ENCODE measurements at regions not wholly inside any gene's neighbourhood (a gene's known extent, or its start where the extent isn't known, plus 50 kb on each side); places are given as distances from the start of the nearest gene placed in this dataset.

DNA sequence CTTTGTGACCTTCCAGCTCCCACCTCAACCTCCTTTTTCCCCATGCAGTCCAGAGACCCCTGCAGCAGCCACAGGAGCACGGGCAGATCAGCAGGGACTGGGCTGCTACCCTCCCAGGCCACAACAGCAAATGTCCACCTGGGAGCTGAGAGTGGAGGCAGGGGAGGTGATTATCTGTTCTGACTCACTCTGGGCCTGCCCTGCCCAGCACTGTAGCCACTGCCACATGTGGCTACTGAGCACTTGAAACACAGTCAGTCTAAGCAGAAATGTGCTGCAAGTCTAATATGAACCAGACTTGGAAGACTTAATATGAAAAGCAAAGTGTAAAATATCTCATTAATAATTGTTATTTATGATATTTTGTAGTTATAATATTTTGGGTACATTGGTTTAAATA is 148.9 kb upstream of the VANGL1 start:
- TF ChIP-seq, protein P1, sequence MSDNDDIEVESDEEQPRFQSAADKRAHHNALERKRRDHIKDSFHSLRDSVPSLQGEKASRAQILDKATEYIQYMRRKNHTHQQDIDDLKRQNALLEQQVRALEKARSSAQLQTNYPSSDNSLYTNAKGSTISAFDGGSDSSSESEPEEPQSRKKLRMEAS (IDR thresholded peaks at IDR 0.05) = no peak
- TF ChIP-seq EGR1 (IDR thresholded peaks at IDR 0.05) = no peak
- no peak for TF ChIP-seq NFIC (IDR thresholded peaks at IDR 0.05)

DNA sequence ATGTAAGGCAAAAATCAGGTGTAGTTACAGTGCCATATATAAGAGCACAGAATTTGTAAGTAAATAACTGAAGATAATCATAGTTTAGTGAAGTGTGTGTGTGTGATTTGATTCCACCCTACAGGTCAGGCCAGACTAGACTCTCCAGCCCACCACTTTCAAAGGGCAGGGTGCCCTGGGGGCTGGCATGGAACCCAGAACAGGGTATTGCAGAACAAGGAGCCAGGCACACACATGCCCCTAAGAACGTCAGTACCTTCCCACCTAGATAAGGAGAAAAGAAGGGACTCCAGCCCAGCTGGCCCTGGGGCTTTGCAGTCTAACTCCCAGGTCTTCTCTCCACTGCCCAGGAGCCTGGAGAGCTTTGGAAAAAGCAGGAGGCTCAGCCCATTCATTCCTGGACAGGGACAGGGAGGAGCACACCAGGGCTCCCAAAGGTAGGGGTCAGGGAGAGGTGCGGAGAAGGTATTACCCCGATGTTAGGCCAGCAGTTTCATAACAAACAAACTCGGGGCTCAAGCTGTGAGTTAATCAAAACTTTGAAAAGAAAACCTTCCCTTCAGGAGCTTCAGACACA is 149.7 kb upstream of the VANGL1 start:
- TF ChIP-seq TEAD4 (IDR thresholded peaks at IDR 0.05) = no peak
- no peak for TF ChIP-seq TCF12 (IDR thresholded peaks at IDR 0.05; ENCODE audit: low read depth)
- TF ChIP-seq EGR1 (IDR thresholded peaks at IDR 0.05) = no peak
- TF ChIP-seq, protein P1 (IDR thresholded peaks at IDR 0.05) = no peak
- TF ChIP-seq, protein P2, sequence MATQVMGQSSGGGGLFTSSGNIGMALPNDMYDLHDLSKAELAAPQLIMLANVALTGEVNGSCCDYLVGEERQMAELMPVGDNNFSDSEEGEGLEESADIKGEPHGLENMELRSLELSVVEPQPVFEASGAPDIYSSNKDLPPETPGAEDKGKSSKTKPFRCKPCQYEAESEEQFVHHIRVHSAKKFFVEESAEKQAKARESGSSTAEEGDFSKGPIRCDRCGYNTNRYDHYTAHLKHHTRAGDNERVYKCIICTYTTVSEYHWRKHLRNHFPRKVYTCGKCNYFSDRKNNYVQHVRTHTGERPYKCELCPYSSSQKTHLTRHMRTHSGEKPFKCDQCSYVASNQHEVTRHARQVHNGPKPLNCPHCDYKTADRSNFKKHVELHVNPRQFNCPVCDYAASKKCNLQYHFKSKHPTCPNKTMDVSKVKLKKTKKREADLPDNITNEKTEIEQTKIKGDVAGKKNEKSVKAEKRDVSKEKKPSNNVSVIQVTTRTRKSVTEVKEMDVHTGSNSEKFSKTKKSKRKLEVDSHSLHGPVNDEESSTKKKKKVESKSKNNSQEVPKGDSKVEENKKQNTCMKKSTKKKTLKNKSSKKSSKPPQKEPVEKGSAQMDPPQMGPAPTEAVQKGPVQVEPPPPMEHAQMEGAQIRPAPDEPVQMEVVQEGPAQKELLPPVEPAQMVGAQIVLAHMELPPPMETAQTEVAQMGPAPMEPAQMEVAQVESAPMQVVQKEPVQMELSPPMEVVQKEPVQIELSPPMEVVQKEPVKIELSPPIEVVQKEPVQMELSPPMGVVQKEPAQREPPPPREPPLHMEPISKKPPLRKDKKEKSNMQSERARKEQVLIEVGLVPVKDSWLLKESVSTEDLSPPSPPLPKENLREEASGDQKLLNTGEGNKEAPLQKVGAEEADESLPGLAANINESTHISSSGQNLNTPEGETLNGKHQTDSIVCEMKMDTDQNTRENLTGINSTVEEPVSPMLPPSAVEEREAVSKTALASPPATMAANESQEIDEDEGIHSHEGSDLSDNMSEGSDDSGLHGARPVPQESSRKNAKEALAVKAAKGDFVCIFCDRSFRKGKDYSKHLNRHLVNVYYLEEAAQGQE (IDR thresholded peaks at IDR 0.05; ENCODE audit: low read depth) = no peak
- TF ChIP-seq RAD21 (IDR thresholded peaks at IDR 0.05; ENCODE audit: low read depth) = no peak
- no peak for TF ChIP-seq NFIC (IDR thresholded peaks at IDR 0.05)

DNA sequence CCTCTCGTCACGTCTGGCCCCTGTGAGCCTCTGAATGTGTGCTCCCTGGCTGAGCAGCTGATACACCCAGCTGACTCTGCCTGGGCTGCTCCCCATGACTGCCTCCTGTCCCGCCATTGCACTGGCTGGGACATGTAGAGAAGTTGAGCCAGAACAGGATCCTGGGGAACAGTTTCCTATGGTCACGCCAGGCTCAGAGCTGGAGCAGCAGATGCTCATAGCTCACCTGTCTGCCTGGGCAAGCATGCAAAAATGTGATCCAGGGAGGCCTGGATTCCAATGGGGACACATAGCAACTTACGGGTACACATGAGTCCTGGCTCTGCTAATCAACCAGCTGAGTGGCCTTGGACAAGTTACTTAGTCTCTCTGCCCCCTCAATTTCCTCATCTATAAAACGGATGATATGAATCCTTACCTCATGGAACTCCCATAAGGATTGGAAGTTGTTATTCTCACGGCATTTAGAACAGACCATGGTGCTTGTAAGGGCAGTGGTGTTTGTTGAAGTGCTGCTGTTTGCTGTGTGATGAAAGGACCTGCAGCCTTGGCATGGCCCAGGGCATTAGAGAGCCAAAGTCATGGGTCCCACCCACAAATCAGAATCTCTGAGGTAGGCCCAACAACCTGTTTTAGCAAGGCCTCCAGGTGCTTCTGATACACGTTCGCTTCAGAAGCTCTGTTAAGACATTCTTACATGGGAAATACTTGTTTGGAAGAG is 150.3 kb upstream of the VANGL1 start:
- TF ChIP-seq NFIC (IDR thresholded peaks at IDR 0.05) = no peak
- TF ChIP-seq, protein P1 (IDR thresholded peaks at IDR 0.05) = no peak
- TF ChIP-seq ZBTB7A (IDR thresholded peaks at IDR 0.05; ENCODE audit: low read depth) = no peak
- TF ChIP-seq YY1 (IDR thresholded peaks at IDR 0.05; ENCODE audit: low read depth) = no peak
- TF ChIP-seq TEAD4 (IDR thresholded peaks at IDR 0.05) = no peak
- no peak for TF ChIP-seq CREB1 (IDR thresholded peaks at IDR 0.05; ENCODE audit: low read depth)
- TF ChIP-seq TAF1 (IDR thresholded peaks at IDR 0.05; ENCODE audit: low read depth) = no peak
- no peak for TF ChIP-seq EP300 (IDR thresholded peaks at IDR 0.05; ENCODE audit: borderline replicate concordance)
- no peak for TF ChIP-seq FOXM1 (IDR thresholded peaks at IDR 0.05; ENCODE audit: borderline replicate concordance, low read depth)
- no peak for TF ChIP-seq RAD21 (IDR thresholded peaks at IDR 0.05; ENCODE audit: low read depth)
- no peak for TF ChIP-seq CEBPB (IDR thresholded peaks at IDR 0.05)
- TF ChIP-seq, protein P3, sequence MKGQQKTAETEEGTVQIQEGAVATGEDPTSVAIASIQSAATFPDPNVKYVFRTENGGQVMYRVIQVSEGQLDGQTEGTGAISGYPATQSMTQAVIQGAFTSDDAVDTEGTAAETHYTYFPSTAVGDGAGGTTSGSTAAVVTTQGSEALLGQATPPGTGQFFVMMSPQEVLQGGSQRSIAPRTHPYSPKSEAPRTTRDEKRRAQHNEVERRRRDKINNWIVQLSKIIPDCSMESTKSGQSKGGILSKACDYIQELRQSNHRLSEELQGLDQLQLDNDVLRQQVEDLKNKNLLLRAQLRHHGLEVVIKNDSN (IDR thresholded peaks at IDR 0.05) = no peak
- TF ChIP-seq, protein P2 (IDR thresholded peaks at IDR 0.05; ENCODE audit: low read depth) = no peak

DNA sequence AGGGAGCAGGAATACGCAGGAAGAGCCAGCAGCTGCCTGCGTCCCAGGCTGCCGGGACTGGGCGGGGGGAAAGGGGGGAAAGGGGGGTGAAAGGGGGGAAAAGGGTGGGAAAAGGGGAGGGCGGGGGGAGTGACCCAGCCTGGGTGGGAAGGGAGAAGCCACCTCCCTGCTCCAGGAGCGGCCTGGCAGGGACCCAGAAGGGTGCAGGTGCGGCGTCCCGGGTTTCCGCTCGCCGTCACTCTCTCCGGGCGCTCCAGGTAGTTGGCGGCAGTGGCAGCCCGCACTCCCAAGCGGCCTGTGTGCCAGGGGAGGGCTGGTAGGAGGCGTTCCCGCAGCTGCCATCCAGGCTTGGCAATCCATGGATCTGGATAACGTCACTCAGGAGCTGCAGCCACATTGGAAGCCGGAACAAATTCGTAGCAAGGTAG is 141.0 kb upstream of the NGF start:
- TF ChIP-seq YY1 (IDR thresholded peaks at IDR 0.05; ENCODE audit: low read depth) = no peak
- TF ChIP-seq NFIC (IDR thresholded peaks at IDR 0.05) = 0 out of 2 replicates have a peak, but pooled peaks have one; percentile 19

DNA sequence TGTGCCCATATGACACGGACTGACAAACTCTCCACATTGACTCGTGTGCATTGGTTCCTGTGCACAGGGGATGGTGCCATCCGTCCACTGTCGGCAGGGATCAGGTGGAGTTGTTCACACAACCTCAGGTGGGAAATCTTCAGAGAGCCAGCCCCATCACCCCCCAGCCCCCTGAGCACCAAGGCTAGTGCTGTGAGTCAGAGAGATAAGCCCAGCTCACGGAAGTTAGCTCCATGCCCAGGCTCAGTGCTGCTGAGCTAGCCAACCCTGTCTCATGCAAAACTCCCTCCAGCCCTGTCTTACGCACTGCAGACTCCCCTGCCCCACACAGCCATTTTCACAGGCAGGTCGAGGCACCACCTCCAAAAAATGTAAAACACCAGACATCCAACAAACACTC is 139.0 kb upstream of the NGF start:
- no peak for TF ChIP-seq TAF1 (IDR thresholded peaks at IDR 0.05; ENCODE audit: low read depth)
- TF ChIP-seq EP300 (IDR thresholded peaks at IDR 0.05; ENCODE audit: borderline replicate concordance) = no peak
- TF ChIP-seq CREB1 (IDR thresholded peaks at IDR 0.05; ENCODE audit: low read depth) = no peak
- TF ChIP-seq TCF12 (IDR thresholded peaks at IDR 0.05; ENCODE audit: low read depth) = no peak
- no peak for TF ChIP-seq RAD21 (IDR thresholded peaks at IDR 0.05; ENCODE audit: low read depth)
- no peak for TF ChIP-seq FOXM1 (IDR thresholded peaks at IDR 0.05; ENCODE audit: borderline replicate concordance, low read depth)
- no peak for TF ChIP-seq TEAD4 (IDR thresholded peaks at IDR 0.05)
- no peak for TF ChIP-seq YY1 (IDR thresholded peaks at IDR 0.05; ENCODE audit: low read depth)
- TF ChIP-seq, protein P2 (IDR thresholded peaks at IDR 0.05; ENCODE audit: low read depth) = no peak
- no peak for TF ChIP-seq NFIC (IDR thresholded peaks at IDR 0.05)
- no peak for TF ChIP-seq EGR1 (IDR thresholded peaks at IDR 0.05)
- no peak for TF ChIP-seq ZBTB7A (IDR thresholded peaks at IDR 0.05; ENCODE audit: low read depth)
- no peak for TF ChIP-seq CEBPB (IDR thresholded peaks at IDR 0.05)
- TF ChIP-seq, protein P3 (IDR thresholded peaks at IDR 0.05) = no peak
- TF ChIP-seq, protein P1 (IDR thresholded peaks at IDR 0.05) = no peak
